Astrocyte (in vitro differentiated cells and primary cell): ENCODE measurements at regions not wholly inside any gene's neighbourhood (a gene's known extent, or its start where the extent isn't known, plus 50 kb on each side); places are given as distances from the start of the nearest gene placed in this dataset.

Experiments used
- CTCF ChIP-seq: IDR thresholded peaks from 2 replicates; pipeline ENCODE4 v1.5.1; 2011; ENCODE audit warnings: low read depth, mild to moderate bottlenecking, inconsistent platforms, low read length, moderate library complexity; ENCODE audit not compliant: insufficient read depth
- EZH2 ChIP-seq: IDR thresholded peaks from 2 replicates; pipeline ENCODE4 v1.6.1; 2012; ENCODE audit warnings: mild to moderate bottlenecking, low read length, inconsistent platforms; ENCODE audit not compliant: insufficient read depth

DNA sequence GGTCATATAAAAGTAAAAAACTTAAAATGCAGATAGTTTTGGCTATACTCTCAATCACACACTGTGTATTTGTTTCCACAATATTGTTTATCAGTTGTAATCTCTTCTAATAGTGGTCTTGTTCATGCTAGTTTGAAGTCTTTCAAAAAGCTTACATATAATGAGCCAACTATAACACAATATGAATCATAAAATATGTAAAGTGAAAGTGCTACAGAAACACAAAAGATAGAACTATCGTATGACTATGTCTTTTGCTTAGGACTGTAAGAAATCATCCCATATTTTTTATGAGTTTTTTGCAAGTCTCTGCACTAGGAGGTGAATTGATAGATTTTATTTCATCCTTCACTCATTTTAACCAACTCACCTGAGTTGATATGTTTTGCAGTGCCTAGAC lies 136.0 kb downstream of the MMUT start:
- TF ChIP-seq CTCF: no peak
- no peak for TF ChIP-seq EZH2
